RWPE1 (cell line): ENCODE measurements at regions not wholly inside any gene's neighbourhood (a gene's known extent, or its start where the extent isn't known, plus 50 kb on each side); places are given as distances from the start of the nearest gene placed in this dataset.

Source experiments
- CTCF ChIA-PET: fragments of 350-600 bp; sonication (Branson Sonifier 250); formaldehyde crosslinking; extraction: SDS; loops from one replicate; lab custom pipeline; 2021; lab: Yijun Ruan, JAX
- POLR2A ChIA-PET: fragments of 400-600 bp; formaldehyde crosslinking; extraction: SDS; loops from one replicate; lab custom pipeline; 2020; ENCODE audit warnings: antibody characterized with exemption; ENCODE audit not compliant: low non-redundant PET; lab: Yijun Ruan, JAX
- DNase-seq: peaks from one replicate; pipeline ENCODE4 v3.0.0; 2012; ENCODE audit warnings: low spot score
- H3K27ac ChIP-seq: fragments of 450-650 bp; 2 replicates; pipeline ENCODE4 v1.5.1; 2017
- CTCF ChIP-seq: fragments of 450-650 bp; conservative IDR thresholded peaks from 2 replicates; pipeline ENCODE4 v1.5.1; 2017; ENCODE audit warnings: low read depth, mild to moderate bottlenecking

DNA sequence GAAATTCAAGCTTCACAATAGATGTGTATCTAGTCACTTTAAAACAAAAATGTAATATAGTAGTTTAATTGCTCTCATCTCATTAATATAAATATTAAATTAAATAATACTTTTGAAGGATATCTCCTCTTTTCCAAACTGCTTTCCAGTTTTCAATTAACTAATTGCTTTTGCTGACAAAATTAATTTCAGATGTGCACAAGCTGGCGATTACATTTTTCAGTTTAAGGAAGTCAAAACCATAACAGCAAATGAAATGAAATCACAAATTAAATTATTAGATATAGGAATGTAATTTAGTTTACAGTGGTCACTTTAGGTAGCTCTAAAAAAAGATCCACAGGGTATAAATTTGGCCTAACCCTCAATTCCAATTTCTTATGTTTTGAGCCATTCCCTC is 362.1 kb downstream of the SLC6A15 start:
- no peak for TF ChIP-seq CTCF
- no peak for DNase-seq
- CTCF ChIA-PET: no interaction called here
- POLR2A ChIA-PET: no interaction called here
- H3K27ac ChIP-seq: no peak overlapping the region

DNA sequence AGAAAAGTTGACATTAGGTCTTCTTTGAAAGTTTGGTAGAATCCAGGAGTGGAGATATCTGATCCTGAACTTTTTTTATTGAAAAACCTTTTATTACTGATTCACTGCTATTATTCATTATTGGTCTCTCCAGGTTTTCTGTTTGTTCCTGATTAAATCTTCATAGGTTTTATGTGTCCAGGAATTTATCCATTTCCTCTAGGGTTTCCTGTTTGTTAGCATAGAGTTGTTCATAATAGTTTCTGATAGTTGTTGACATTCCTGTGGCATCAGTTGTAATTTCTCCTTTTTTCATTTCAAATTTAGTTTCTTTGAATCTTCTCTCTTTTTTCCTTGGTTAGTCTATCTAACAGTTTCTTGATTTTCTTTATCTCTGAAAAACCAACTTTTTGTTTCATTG is 370.3 kb downstream of the SLC6A15 start:
- no peak for DNase-seq
- no peak for TF ChIP-seq CTCF
- POLR2A ChIA-PET: no interaction called here
- no peak overlapping the region for H3K27ac ChIP-seq
- CTCF ChIA-PET: no interaction called here

DNA sequence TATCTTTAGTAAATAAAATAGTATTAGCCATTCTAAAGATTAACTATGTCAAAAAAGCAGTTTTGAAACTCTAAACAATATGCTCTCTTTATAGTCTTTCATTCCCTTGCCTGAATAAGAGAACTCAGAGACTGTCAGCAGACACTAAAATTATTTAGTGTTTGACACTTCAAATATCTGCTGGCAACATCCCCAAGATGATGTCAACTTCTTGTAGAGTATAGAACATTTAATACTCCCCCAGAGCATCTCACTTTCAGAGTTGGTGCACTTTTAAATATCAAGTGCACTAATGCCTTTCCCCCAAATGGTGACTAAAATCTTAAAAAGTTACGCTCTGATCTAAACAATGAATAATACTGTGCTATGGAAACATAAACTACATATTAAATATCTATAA is 374.9 kb downstream of the SLC6A15 start:
- POLR2A ChIA-PET: no interaction called here

DNA sequence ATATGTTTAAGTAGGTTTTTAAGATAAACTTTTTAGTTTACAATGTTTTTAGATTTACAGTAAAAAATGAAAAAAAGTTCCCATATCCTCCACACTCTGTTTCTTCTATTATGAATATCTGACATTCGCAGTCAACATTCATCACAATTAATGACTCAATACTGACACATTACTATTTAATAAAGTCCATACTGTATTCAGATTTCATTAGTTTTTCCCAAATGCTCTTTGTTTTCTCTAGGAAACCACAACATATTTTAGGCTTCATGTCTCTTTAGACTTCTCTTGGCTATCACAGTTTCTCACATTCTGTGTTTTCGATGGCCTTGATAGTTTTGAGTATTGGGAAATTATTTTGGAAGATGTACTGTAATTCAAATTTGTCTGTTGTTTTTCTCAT is 399.8 kb downstream of the SLC6A15 start:
- H3K27ac ChIP-seq: no peak overlapping the region
- POLR2A ChIA-PET: no interaction called here
- no peak for TF ChIP-seq CTCF
- no peak for DNase-seq
- CTCF ChIA-PET: interaction anchor here (0.7 kb wide), 1 partner anchor 334 kb away, joined by 3 read pairs; no protein-coding TSS in a partner anchor

More for the DNA sequence above, 374.9 kb downstream of the SLC6A15 start:
- TF ChIP-seq CTCF: no peak
- no peak for DNase-seq
- no peak overlapping the region for H3K27ac ChIP-seq
- CTCF ChIA-PET: no interaction called here

GRCh38 chr12:84508851-84509260 is 403.7 kb downstream of the SLC6A15 start:
- DNase-seq: peak; percentile 31
- ChIA-PET CTCF (interaction anchor here (0.6 kb wide), 1 partner anchor 43 kb away, joined by 3 read pairs; no protein-coding TSS in a partner anchor), POLR2A (no interaction called here)
- TF ChIP-seq CTCF: no peak; the same call in 1 of the 2 replicates
- H3K27ac ChIP-seq: peak overlapping the region; percentile 66

DNA sequence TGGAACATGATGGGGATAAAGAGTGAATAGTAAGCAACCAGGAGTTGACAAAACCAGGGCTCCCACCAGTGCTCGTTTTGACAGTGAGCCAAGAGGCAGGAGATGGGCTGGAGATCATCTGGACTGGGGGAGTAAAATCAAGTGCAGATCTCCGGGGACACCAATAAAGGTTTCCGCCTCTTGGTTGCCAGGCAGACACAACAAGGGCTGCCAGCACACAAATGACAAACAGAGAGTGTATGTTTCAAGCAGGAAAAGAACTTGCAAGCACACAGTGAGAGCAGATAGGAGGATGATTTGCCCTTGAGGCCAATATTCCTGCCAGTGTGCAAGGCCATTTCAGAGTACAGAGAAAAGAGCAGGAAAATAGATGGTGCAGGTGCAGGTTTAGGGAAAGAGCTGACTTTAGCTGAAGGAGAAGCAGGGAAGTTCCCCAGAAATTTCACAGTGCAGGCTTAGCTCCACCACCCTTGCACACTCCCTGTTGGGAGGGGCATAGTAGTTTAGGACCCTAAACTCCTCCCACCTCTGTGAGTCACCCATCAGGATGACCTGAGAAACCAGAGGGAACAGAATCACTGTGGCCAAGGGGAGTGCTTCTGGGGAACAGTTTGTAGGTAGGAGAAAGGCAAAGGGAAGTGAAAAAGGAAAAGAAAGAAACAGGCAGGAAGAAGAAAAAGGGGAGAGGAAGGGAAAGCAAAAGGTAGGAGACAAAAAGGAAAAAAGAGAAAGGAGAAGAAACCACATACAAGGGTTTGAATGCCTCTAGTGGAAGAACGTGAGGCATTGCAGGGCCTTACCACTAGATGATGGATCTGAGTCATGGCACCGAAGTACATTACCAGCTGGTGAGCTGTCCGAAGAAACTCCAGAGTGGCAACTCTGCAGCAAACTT is 404.4 kb downstream of the SLC6A15 start:
- ChIA-PET POLR2A (no interaction called here), CTCF (interaction anchor here (0.6 kb wide), 2 partner anchors 43 to 1986 kb away, joined by 3 to 4 read pairs; no protein-coding TSS in a partner anchor)
- DNase-seq: peak; percentile 71
- H3K27ac ChIP-seq: peak overlapping the region; percentile 66
- TF ChIP-seq CTCF: peak; percentile 60
